ENCODE measurements at regions not wholly inside any gene's neighbourhood (a gene's known extent, or its start where the extent isn't known, plus 50 kb on each side); places are given as distances from the start of the nearest gene placed in this dataset.

- no peaks in the 10 kb centered on the region for H3K9me3 Mint-ChIP-seq
- H3K27ac Mint-ChIP-seq = no peak overlapping the region
- ChIA-PET CTCF (no interaction called here), POLR2A (no interaction called here)
- no peak overlapping the region for H3K4me3 Mint-ChIP-seq
- H3K27me3 Mint-ChIP-seq = no peaks in the 10 kb centered on the region
- TF ChIP-seq, protein P1, sequence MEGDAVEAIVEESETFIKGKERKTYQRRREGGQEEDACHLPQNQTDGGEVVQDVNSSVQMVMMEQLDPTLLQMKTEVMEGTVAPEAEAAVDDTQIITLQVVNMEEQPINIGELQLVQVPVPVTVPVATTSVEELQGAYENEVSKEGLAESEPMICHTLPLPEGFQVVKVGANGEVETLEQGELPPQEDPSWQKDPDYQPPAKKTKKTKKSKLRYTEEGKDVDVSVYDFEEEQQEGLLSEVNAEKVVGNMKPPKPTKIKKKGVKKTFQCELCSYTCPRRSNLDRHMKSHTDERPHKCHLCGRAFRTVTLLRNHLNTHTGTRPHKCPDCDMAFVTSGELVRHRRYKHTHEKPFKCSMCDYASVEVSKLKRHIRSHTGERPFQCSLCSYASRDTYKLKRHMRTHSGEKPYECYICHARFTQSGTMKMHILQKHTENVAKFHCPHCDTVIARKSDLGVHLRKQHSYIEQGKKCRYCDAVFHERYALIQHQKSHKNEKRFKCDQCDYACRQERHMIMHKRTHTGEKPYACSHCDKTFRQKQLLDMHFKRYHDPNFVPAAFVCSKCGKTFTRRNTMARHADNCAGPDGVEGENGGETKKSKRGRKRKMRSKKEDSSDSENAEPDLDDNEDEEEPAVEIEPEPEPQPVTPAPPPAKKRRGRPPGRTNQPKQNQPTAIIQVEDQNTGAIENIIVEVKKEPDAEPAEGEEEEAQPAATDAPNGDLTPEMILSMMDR (IDR thresholded peaks at IDR 0.05) = no peak
- no peaks in the 10 kb centered on the region for H3K36me3 Mint-ChIP-seq (ENCODE audit: low read depth)
- H3K4me1 Mint-ChIP-seq = no peaks in the 10 kb centered on the region
- intact Hi-C loops (cut with micrococcal nuclease) = no loop called here
- no peak for DNase-seq
- no peak for ATAC-seq (ENCODE audit: low read depth)
Measured at GRCh38 chr3:117633207-117633606, 923.6 kb downstream of the TUSC7 start.

DNA sequence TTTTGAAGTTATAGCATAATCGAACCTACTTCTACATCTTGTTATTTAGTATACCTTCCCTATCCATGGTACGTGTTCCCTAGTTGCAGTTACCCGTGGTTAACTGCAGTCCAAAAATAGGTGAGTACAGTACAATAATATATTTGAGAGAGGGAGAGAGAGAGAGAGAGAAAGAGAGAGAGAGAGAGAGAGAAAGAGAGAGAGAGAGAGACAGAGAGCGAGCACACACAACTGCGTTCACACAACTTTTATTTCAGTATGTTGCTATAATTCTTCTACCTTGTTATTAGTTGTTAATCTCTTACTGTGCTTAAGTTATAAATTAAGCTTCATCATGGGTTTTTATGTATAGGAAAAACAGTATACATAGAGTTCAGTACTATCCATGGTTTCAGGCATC, 928.1 kb downstream of the TUSC7 start:
- no peak for ATAC-seq (ENCODE audit: low read depth)
- Mint-ChIP-seq H3K9me3 (no peaks in the 10 kb centered on the region), H3K27me3 (no peaks in the 10 kb centered on the region), H3K4me1 (no peaks in the 10 kb centered on the region), H3K36me3 (ENCODE audit: low read depth) (no peaks in the 10 kb centered on the region), H3K4me3 (no peak overlapping the region), H3K27ac (no peak overlapping the region)
- CTCF ChIA-PET = no interaction called here
- TF ChIP-seq, protein P1 (IDR thresholded peaks at IDR 0.05) = no peak
- POLR2A ChIA-PET = no interaction called here
- no peak for DNase-seq
- intact Hi-C loops (cut with micrococcal nuclease) = no loop called here

- H3K4me3 Mint-ChIP-seq = no peak overlapping the region
- ATAC-seq (ENCODE audit: low read depth) = no peak
- no peaks in the 10 kb centered on the region for H3K4me1 Mint-ChIP-seq
- H3K9me3 Mint-ChIP-seq = peaks cover 3% of the 10 kb centered on the region
- POLR2A ChIA-PET = no interaction called here
- intact Hi-C loops (cut with micrococcal nuclease) = no loop called here
- H3K36me3 Mint-ChIP-seq (ENCODE audit: low read depth) = no peaks in the 10 kb centered on the region
- H3K27me3 Mint-ChIP-seq = no peaks in the 10 kb centered on the region
- TF ChIP-seq, protein P1 (IDR thresholded peaks at IDR 0.05) = no peak
- CTCF ChIA-PET = no interaction called here
- no peak overlapping the region for H3K27ac Mint-ChIP-seq
- no peak for DNase-seq
Measured at GRCh38 chr3:117644203-117644602, 934.6 kb downstream of the TUSC7 start.

DNA sequence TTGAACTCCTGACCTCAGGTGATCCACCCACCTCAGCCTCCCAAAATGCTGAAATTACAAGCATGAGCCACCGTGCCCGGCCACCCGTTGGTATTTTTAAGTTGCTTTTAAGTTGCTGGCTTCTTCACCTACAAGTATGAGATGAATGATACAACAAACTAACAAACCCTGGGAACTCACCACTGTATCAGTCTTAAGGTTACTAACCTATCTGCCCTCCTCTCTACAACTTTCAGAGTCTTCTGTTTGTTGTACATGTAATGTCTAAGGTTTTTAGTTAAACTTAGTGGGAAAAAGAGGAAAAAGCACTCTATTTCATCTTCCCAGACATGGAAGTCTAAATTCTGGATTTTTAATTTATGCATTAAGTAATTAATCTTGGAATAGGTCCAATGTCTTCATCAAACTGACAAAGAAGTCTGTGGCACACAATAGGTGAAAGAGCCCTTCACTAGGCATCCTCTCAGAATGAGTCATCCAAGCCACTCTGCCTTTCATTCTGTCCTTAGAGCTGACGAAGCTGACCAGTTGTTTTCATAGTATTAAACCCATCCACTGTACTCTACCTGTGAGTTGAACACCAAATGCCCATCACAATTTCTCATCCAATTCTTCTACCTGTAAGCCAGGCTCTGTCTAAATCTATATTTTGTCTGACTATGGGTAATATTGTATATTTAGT, 936.1 kb downstream of the TUSC7 start:
- CTCF ChIA-PET = no interaction called here
- no peaks in the 10 kb centered on the region for H3K27me3 Mint-ChIP-seq

GRCh38 chr3:117647435-117647834, 937.9 kb downstream of the TUSC7 start:
- H3K9me3 Mint-ChIP-seq = peaks cover 3% of the 10 kb centered on the region
- no peaks in the 10 kb centered on the region for H3K36me3 Mint-ChIP-seq (ENCODE audit: low read depth)
- POLR2A ChIA-PET = no interaction called here
- H3K4me3 Mint-ChIP-seq = no peak overlapping the region
- H3K27ac Mint-ChIP-seq = no peak overlapping the region
- no peaks in the 10 kb centered on the region for H3K27me3 Mint-ChIP-seq
- intact Hi-C loops (cut with micrococcal nuclease) = no loop called here
- no peak for DNase-seq
- TF ChIP-seq, protein P1 (IDR thresholded peaks at IDR 0.05) = no peak
- CTCF ChIA-PET = no interaction called here
- no peak for ATAC-seq (ENCODE audit: low read depth)
- H3K4me1 Mint-ChIP-seq = no peaks in the 10 kb centered on the region

More for the DNA sequence above, 936.1 kb downstream of the TUSC7 start:
- Mint-ChIP-seq H3K36me3 (ENCODE audit: low read depth) (no peaks in the 10 kb centered on the region), H3K27ac (no peak overlapping the region), H3K4me3 (no peak overlapping the region), H3K9me3 (peaks cover 3% of the 10 kb centered on the region), H3K4me1 (no peaks in the 10 kb centered on the region)
- POLR2A ChIA-PET = no interaction called here
- ATAC-seq (ENCODE audit: low read depth) (no peak), DNase-seq (no peak)
- TF ChIP-seq, protein P1 (IDR thresholded peaks at IDR 0.05) = no peak
- intact Hi-C loops (cut with micrococcal nuclease) = no loop called here
